Mononuclear cell (primary cell): ENCODE measurements at regions not wholly inside any gene's neighbourhood (a gene's known extent, or its start where the extent isn't known, plus 50 kb on each side); places are given as distances from the start of the nearest gene placed in this dataset.
"Not testable (repeated sequence)": the region's sequence is repeated elsewhere in the genome, so short reads cannot be mapped to it uniquely, and the experiment has no call there.

ENCODE experiments used
- H3K27me3 ChIP-seq: 2 replicates; pipeline ENCODE4 v1.6.0; 2011; ENCODE audit warnings: low read length, control low read depth; ENCODE audit not compliant: insufficient read depth
- H3K4me1 ChIP-seq: 2 replicates; pipeline ENCODE4 v1.5.1; 2011; ENCODE audit warnings: mild to moderate bottlenecking, low read length, control low read depth; ENCODE audit not compliant: insufficient read depth
- H3K4me3 ChIP-seq: 2 replicates; pipeline ENCODE4 v1.5.1; 2011; ENCODE audit warnings: mild to moderate bottlenecking, low read length, moderate library complexity
- H3K9me3 ChIP-seq: 2 replicates; pipeline ENCODE4 v1.5.1; 2011; ENCODE audit warnings: low read depth, mild to moderate bottlenecking, control low read depth, low read length

GRCh38 chr15:98075441-98075840 lies 114.9 kb downstream of the ARRDC4 start:
- Histone ChIP-seq H3K4me1 (peaks cover 40% of the 10 kb centered on the region), H3K4me3 (no peak overlapping the region), H3K27me3 (no peaks in the 10 kb centered on the region), H3K9me3 (no peaks in the 10 kb centered on the region)

DNA sequence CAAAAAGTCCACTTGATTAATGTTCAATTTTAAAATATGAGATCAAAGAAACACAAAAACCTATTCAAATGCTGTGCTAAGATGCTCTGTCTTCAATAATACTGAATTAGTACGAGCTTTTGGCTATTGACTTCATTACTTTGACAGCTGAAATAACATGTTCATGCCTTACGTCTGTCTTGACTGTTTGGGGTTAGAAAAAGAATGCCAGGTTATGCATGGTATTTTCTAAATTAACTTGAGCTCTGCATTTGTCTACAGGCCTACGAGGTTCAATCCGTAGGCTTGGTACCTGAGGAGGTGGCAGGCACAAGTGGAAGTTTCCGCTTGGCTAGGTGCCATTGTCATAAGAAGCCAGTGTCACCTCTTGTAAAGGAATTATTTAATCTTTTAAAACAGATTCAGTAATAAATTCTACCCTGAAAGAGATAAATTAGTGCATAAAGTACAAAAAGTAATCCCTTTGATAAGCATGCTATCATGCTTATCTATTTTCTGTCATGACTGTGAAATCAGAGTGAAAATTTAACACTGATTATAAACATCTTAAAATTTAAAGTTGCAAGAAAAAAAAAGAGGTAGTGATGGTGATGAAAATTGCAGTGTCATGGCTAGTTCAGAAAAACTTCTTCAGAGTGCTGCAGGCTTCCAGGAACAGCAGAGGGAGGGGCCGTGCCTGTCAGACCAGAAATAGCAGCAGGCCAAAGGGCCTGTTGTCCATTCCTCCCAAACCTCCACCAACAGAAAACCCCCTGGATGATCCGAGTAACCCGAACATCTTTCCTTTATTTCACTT lies 115.7 kb downstream of the ARRDC4 start:
- H3K27me3 ChIP-seq: no peaks in the 10 kb centered on the region
- no peaks in the 10 kb centered on the region for H3K9me3 ChIP-seq
- H3K4me1 ChIP-seq: peaks cover 40% of the 10 kb centered on the region
- H3K4me3 ChIP-seq: no peak overlapping the region

DNA sequence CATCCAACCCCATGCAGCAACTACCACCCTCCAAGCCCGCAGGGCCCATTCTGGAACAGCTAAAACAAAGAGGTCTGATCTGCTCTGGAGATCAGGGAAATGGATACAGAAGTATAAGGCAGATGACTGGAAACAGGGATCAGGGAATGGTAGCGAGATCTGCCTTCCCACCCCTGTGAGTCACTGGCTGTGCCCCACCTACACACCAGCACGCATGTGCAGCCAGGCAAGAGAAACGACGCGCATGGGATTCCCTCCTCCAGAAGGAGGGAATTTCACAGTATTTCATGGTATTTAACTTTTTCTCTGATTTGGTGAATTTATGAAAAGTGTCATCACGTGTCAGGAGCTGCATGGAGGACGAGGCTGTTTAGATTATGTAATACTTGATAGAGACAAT lies 116.7 kb downstream of the ARRDC4 start:
- H3K27me3 ChIP-seq: no peaks in the 10 kb centered on the region
- H3K4me3 ChIP-seq: no peak overlapping the region
- H3K9me3 ChIP-seq: no peaks in the 10 kb centered on the region
- peaks cover 40% of the 10 kb centered on the region for H3K4me1 ChIP-seq

- H3K9me3 ChIP-seq: no peaks in the 10 kb centered on the region
- H3K27me3 ChIP-seq: no peaks in the 10 kb centered on the region
- H3K4me1 ChIP-seq: peaks cover 18% of the 10 kb centered on the region
- H3K4me3 ChIP-seq: no peak overlapping the region
Observed at GRCh38 chr15:98080791-98081190, 120.3 kb downstream of the ARRDC4 start.

- no peaks in the 10 kb centered on the region for H3K27me3 ChIP-seq
- H3K4me1 ChIP-seq: no peaks in the 10 kb centered on the region
- H3K9me3 ChIP-seq: no peaks in the 10 kb centered on the region
- H3K4me3 ChIP-seq: no peak overlapping the region
Observed at GRCh38 chr15:98083203-98083910, 122.9 kb downstream of the ARRDC4 start.

GRCh38 chr15:98085003-98085639 lies 124.6 kb downstream of the ARRDC4 start:
- H3K4me1 ChIP-seq: no peaks in the 10 kb centered on the region

DNA sequence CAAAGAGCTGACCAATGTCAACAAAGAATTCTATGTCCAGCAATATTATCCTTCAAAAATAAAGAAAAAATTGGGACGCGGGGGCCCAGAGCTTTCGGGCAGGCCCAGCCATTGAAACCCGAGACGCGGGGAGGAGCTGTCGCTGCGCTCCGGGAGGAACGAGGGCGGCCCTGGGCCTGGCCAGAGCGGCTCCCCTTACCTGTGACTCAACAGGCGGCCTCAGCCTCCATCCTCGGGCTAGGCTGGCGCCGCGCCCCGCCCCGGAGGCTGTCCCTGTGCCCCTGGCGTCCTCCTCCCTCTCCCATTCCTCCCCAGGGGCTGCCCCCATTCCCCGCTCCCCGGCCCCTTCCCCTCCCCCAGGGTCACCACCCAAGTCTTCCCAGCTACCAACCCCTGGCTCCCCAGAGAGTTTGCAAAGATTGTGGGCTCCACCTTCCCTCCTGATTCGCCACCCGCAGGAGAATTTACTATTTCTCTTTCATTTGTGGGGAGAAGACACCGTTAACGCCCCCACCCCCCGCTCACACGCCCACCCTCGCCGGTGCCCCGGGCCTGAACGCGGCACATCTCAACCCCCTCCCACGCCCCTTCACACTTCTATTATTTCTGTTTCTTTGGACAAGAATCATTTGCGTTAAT lies 127.9 kb downstream of the ARRDC4 start:
- H3K4me1 ChIP-seq, H3K4me3 ChIP-seq, H3K27me3 ChIP-seq, H3K9me3 ChIP-seq: not testable (repeated sequence)

More at GRCh38 chr15:98085003-98085639, 124.6 kb downstream of the ARRDC4 start:
- Histone ChIP-seq H3K4me3 (no peak overlapping the region), H3K9me3 (no peaks in the 10 kb centered on the region), H3K27me3 (no peaks in the 10 kb centered on the region)

GRCh38 chr15:98089352-98089751 lies 128.8 kb downstream of the ARRDC4 start:
- H3K27me3 ChIP-seq, H3K4me3 ChIP-seq, H3K9me3 ChIP-seq, H3K4me1 ChIP-seq: not testable (repeated sequence)

GRCh38 chr15:98097986-98098385 lies 137.5 kb downstream of the ARRDC4 start:
- H3K4me1 ChIP-seq, H3K27me3 ChIP-seq, H3K4me3 ChIP-seq, H3K9me3 ChIP-seq: not testable (repeated sequence)

DNA sequence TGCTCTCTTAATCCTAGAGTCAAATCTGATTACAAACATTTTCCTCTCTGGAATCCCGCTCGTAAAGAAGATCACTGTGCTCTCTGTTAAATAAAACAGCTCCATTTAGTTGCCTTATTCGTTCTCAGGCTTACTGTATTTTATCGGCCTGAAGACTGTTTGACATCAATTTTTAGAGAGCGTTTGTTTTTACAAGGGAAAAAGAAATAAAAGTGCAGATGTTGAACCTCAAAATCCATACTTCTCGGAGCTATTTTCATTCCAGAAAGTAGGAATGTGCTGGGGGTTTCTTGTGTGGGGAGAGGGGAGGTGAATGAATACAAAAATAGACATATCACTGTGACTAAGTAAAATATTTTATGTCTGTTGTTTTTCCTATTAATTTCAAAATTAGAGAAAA lies 140.1 kb downstream of the ARRDC4 start:
- H3K27me3 ChIP-seq, H3K4me1 ChIP-seq, H3K4me3 ChIP-seq, H3K9me3 ChIP-seq: not testable (repeated sequence)

GRCh38 chr15:98103570-98103969 lies 143.1 kb downstream of the ARRDC4 start:
- no peaks in the 10 kb centered on the region for H3K9me3 ChIP-seq
- no peak overlapping the region for H3K4me3 ChIP-seq
- no peaks in the 10 kb centered on the region for H3K4me1 ChIP-seq
- no peaks in the 10 kb centered on the region for H3K27me3 ChIP-seq

GRCh38 chr15:98104386-98105151 lies 144.1 kb downstream of the ARRDC4 start:
- not testable (repeated sequence) for H3K27me3 ChIP-seq, H3K4me3 ChIP-seq, H3K4me1 ChIP-seq, H3K9me3 ChIP-seq

GRCh38 chr15:98106615-98107194 lies 146.2 kb downstream of the ARRDC4 start:
- not testable (repeated sequence) for H3K9me3 ChIP-seq, H3K4me3 ChIP-seq, H3K4me1 ChIP-seq, H3K27me3 ChIP-seq

- no peaks in the 10 kb centered on the region for H3K27me3 ChIP-seq
- H3K4me1 ChIP-seq: no peaks in the 10 kb centered on the region
- H3K4me3 ChIP-seq: no peak overlapping the region
- H3K9me3 ChIP-seq: no peaks in the 10 kb centered on the region
Observed at GRCh38 chr15:98111806-98112205, 151.3 kb downstream of the ARRDC4 start.
